Subcutaneous abdominal adipose tissue (tissue), 5 donors: ENCODE measurements at regions not wholly inside any gene's neighbourhood (a gene's known extent, or its start where the extent isn't known, plus 50 kb on each side); places are given as distances from the start of the nearest gene placed in this dataset.

Experiments used
- H3K27ac ChIP-seq: one replicate; pipeline ENCODE4 v1.7.0; 2013; ENCODE audit warnings: low read depth, mild to moderate bottlenecking, inconsistent platforms, low read length, moderate library complexity
- H3K27me3 ChIP-seq, 5 donors: one replicate each; pipeline ENCODE4 v1.7.0; 2013; ENCODE audit warnings: low read length in 5 of 5, inconsistent platforms in 1 of 5; ENCODE audit not compliant: control insufficient read depth in 5 of 5, insufficient read depth in 4 of 5
- H3K36me3 ChIP-seq, 5 donors: one replicate each; pipeline ENCODE4 v1.7.0; 2013; ENCODE audit warnings: low read length in 5 of 5; ENCODE audit not compliant: control insufficient read depth in 5 of 5, insufficient read depth in 5 of 5
- H3K4me1 ChIP-seq, 5 donors: one replicate each; pipeline ENCODE4 v1.7.0; 2013; ENCODE audit warnings: low read length in 5 of 5, mild to moderate bottlenecking in 3 of 5, moderate library complexity in 1 of 5; ENCODE audit not compliant: control insufficient read depth in 5 of 5, insufficient read depth in 5 of 5
- H3K4me3 ChIP-seq, 5 donors: one replicate each; pipeline ENCODE4 v1.7.0; 2013; ENCODE audit warnings: low read length in 5 of 5, low read depth in 1 of 5
- H3K9ac ChIP-seq, 5 donors: one replicate each; pipeline ENCODE4 v1.7.0; 2013; ENCODE audit warnings: low read length in 5 of 5, mild to moderate bottlenecking in 4 of 5, moderate library complexity in 3 of 5
- H3K9me3 ChIP-seq, 5 donors: one replicate each; pipeline ENCODE4 v1.7.0; 2013; ENCODE audit warnings: low read length in 5 of 5; ENCODE audit not compliant: control insufficient read depth in 5 of 5
- donor health status: healthy.
- donor health status: healthy.
- donor health status: healthy.
- donor health status: healthy.
- donor health status: healthy.

- Histone ChIP-seq H3K9ac (no peak overlapping the region), H3K36me3 (no peaks in the 10 kb centered on the region)
Measured at GRCh38 chr10:33519130-33519860, 184.8 kb upstream of the NRP1 start.

GRCh38 chr10:33510206-33510605 lies 175.7 kb upstream of the NRP1 start:
- no peaks in the 10 kb centered on the region for H3K9me3 ChIP-seq
- H3K36me3 ChIP-seq = no peaks in the 10 kb centered on the region
- no peaks in the 10 kb centered on the region for H3K27me3 ChIP-seq
- no peak overlapping the region for H3K27ac ChIP-seq
- no peak overlapping the region for H3K4me3 ChIP-seq
- H3K9ac ChIP-seq = no peak overlapping the region
- H3K4me1 ChIP-seq = peaks cover 0 to 21% (median 18%) of the 10 kb centered on the region in 5 donors

More at GRCh38 chr10:33519130-33519860, 184.8 kb upstream of the NRP1 start:
- Histone ChIP-seq H3K27ac (no peak overlapping the region), H3K4me3 (no peak overlapping the region), H3K9me3 (no peaks in the 10 kb centered on the region), H3K27me3 (no peaks in the 10 kb centered on the region), H3K4me1 (no peaks in the 10 kb centered on the region)

DNA sequence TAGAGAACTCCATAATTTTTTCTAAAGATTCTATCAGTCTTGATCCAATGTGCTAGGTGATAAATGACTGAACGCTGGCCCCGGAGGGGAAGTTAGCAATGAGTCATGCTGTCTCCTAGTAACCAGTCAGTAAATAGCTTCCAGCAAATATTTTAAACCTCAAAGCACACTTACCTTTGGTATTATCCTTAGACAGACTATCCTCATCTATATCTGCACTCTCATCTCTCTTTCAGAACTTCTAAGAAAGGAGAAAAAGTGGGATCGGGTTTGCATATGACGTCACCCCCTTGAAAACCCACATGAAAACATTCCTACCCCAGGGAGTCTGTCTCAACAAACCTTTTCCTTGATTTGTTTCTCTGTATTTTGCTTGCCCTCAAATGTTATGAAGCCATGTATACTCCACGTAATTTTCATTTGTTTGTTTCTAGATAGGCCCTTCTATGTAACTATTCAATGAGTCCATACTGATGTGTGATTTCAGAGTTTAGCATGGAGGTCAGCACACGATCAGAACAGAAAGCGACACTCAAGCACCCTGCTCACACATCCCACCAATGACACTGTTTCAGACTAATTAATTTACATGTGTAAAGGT lies 174.9 kb upstream of the NRP1 start:
- Histone ChIP-seq H3K4me3 (no peak overlapping the region), H3K9me3 (no peaks in the 10 kb centered on the region), H3K27ac (no peak overlapping the region), H3K4me1 (peaks cover 0 to 21% (median 18%) of the 10 kb centered on the region in 5 donors), H3K27me3 (no peaks in the 10 kb centered on the region), H3K36me3 (no peaks in the 10 kb centered on the region), H3K9ac (no peak overlapping the region)

GRCh38 chr10:33507662-33508425 lies 173.4 kb upstream of the NRP1 start:
- no peaks in the 10 kb centered on the region for H3K9me3 ChIP-seq
- peaks cover 0 to 21% (median 18%) of the 10 kb centered on the region in 5 donors for H3K4me1 ChIP-seq
- H3K9ac ChIP-seq = no peak overlapping the region
- H3K4me3 ChIP-seq = no peak overlapping the region
- H3K36me3 ChIP-seq = no peaks in the 10 kb centered on the region
- no peak overlapping the region for H3K27ac ChIP-seq
- H3K27me3 ChIP-seq = no peaks in the 10 kb centered on the region

DNA sequence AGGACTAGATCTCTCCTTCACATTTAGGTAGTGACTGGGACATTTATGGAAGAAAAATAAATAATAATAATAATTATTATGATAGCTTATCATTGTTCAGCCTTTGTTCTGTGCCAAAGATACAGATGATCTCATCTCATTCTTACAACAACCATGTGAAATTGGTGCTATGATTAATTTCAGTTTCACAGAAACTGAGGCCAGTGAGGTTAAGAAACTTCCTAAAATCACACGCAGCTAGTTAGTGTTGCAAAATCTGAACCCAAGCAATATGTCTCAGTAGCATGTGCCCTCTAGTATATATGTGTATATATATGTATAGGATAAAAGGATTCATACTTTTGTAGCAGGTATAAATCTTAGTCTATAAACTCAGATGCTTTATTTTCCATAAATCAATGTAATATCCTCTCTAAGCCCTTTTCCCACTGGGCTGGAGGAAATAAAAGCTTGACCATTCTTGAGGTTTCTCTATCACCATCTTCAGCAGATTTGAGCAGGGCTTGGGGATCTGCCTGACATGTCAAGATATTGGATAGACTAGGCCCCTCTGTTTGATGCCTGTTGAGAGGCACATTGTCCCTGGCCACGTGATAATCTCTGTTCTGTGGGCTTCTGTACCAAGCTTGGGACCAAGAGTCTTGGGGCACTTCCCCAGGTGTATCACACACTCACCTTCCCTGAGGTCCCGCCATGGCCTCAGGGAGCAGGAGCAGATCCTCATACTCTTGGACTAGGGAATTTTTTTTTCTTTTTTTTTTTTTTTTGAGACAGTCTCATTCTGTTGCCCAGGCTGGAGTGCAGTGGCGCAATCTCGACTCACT lies 172.6 kb upstream of the NRP1 start:
- Histone ChIP-seq H3K9ac (no peak overlapping the region), H3K4me3 (no peak overlapping the region), H3K36me3 (no peaks in the 10 kb centered on the region), H3K27me3 (no peaks in the 10 kb centered on the region), H3K9me3 (no peaks in the 10 kb centered on the region), H3K4me1 (peaks cover 0 to 21% (median 18%) of the 10 kb centered on the region in 5 donors), H3K27ac (no peak overlapping the region)

- H3K9me3 ChIP-seq = peaks cover 0 to 2% (median 0%) of the 10 kb centered on the region in 5 donors
- H3K36me3 ChIP-seq = no peaks in the 10 kb centered on the region
- no peak overlapping the region for H3K27ac ChIP-seq
- no peak overlapping the region for H3K9ac ChIP-seq
- peaks cover 0 to 21% (median 18%) of the 10 kb centered on the region in 5 donors for H3K4me1 ChIP-seq
- no peak overlapping the region for H3K4me3 ChIP-seq
- H3K27me3 ChIP-seq = no peaks in the 10 kb centered on the region
Measured at GRCh38 chr10:33506391-33506790, 171.9 kb upstream of the NRP1 start.

DNA sequence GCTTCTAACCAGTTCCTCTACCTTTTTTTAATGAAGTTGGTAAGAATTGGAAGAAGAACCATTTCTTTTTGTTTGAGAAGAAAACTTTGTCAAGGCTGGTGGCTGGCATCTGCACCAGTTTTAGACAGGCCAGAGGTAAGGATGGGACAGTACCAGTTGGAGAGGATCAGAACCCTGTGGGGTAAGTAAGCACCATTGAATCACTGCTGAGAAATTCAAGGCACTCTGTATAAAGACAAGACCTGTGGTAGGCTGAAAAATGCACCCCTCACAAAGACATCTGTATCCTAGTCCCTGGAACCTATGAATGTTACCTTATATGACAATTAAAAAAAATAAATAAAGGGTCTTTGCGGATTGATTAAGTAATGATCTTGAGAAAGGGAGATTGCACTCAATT lies 166.7 kb upstream of the NRP1 start:
- no peaks in the 10 kb centered on the region for H3K36me3 ChIP-seq
- H3K4me1 ChIP-seq = no peaks in the 10 kb centered on the region
- no peak overlapping the region for H3K9ac ChIP-seq
- H3K27me3 ChIP-seq = no peaks in the 10 kb centered on the region
- no peak overlapping the region for H3K27ac ChIP-seq
- H3K9me3 ChIP-seq = peaks cover 0 to 2% (median 0%) of the 10 kb centered on the region in 5 donors
- no peak overlapping the region for H3K4me3 ChIP-seq

DNA sequence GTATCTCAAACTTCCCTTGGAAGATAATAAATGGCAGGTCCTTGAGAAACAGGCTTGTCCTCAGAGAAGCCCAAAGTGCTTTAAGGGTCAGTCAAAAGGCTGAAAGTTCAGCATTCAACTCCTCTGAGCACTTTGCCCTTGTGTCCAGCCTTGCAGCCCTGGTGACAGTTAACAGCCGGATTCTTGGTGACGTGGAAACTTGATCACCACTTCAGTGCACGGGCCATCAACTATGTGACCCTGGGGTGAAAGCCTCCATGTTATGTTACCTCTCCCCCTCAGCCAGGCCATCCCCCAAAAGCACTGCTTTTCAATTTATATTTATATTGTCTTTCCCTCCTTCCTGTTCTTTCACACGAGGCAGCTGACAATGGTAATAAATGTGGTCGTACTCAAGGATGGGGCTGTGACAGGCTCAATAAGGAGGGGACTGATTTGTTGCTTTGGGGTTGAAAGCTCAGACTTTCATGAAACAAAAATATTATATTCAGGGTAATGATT lies 164.0 kb upstream of the NRP1 start:
- Histone ChIP-seq H3K4me1 (peaks cover 0 to 6% (median 0%) of the 10 kb centered on the region in 5 donors), H3K36me3 (no peaks in the 10 kb centered on the region), H3K27ac (no peak overlapping the region), H3K27me3 (no peaks in the 10 kb centered on the region), H3K9me3 (peaks cover 0 to 2% (median 0%) of the 10 kb centered on the region in 5 donors), H3K4me3 (no peak overlapping the region), H3K9ac (no peak overlapping the region)

DNA sequence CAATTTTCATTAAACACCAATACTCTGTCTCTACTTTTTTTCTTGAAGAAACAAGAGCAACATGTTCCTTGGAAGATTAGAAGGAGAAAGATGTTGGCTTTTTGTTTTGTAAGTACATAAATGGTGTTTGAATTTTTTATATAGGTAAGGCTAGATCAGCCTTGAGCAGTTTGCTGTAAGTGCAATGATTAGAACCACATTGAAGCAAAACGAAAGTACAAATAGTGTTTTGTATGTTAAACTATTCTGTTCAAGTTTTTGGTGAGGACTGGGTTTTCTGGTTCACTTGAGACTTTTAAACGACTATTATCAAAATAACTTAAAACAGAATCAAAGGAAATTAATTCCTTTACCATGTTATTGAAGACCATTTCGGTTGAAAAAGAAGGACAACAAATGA lies 162.9 kb upstream of the NRP1 start:
- H3K4me1 ChIP-seq = peaks cover 0 to 9% (median 3%) of the 10 kb centered on the region in 5 donors
- H3K9me3 ChIP-seq = peaks cover 0 to 2% (median 0%) of the 10 kb centered on the region in 5 donors
- no peak overlapping the region for H3K27ac ChIP-seq
- H3K36me3 ChIP-seq = no peaks in the 10 kb centered on the region
- H3K4me3 ChIP-seq = no peak overlapping the region
- no peaks in the 10 kb centered on the region for H3K27me3 ChIP-seq
- no peak overlapping the region for H3K9ac ChIP-seq
